Neuronal stem cell (in vitro differentiated cells): ENCODE measurements at regions not wholly inside any gene's neighbourhood (a gene's known extent, or its start where the extent isn't known, plus 50 kb on each side); places are given as distances from the start of the nearest gene placed in this dataset.

Source experiments
- DNase-seq: peaks from one replicate; pipeline ENCODE4 v3.0.0-alpha.2; 2013; ENCODE audit warnings: low spot score
- H2AFZ ChIP-seq: one replicate; pipeline ENCODE4 v1.6.1; 2013; ENCODE audit warnings: mild to moderate bottlenecking, low read length, inconsistent platforms
- H2AK5ac ChIP-seq: 2 replicates; pipeline ENCODE4 v1.6.1; 2013; ENCODE audit warnings: low read depth, mild to moderate bottlenecking, inconsistent platforms, low read length, moderate library complexity, mixed read lengths
- H2BK120ac ChIP-seq: 2 replicates; pipeline ENCODE4 v1.6.1; 2013; ENCODE audit warnings: low read depth, mild to moderate bottlenecking, inconsistent platforms, low read length, moderate library complexity, mixed read lengths
- H2BK12ac ChIP-seq: one replicate; pipeline ENCODE4 v1.6.1; 2013; ENCODE audit warnings: low read length, inconsistent platforms
- H2BK15ac ChIP-seq: 2 replicates; pipeline ENCODE4 v1.6.1; 2013; ENCODE audit warnings: mild to moderate bottlenecking, low read length, inconsistent platforms, mixed read lengths
- H2BK5ac ChIP-seq: one replicate; pipeline ENCODE4 v1.6.1; 2013; ENCODE audit warnings: inconsistent platforms, mild to moderate bottlenecking, low read length, moderate library complexity
- H3K14ac ChIP-seq: one replicate; pipeline ENCODE4 v1.6.1; 2013; ENCODE audit warnings: low read length, inconsistent platforms
- H3K18ac ChIP-seq: 2 replicates; pipeline ENCODE4 v1.6.1; 2013; ENCODE audit warnings: low read length, inconsistent platforms
- H3K23ac ChIP-seq: 2 replicates; pipeline ENCODE4 v1.6.1; 2013; ENCODE audit warnings: low read depth, mild to moderate bottlenecking, mixed read lengths, low read length, inconsistent platforms; ENCODE audit not compliant: poor library complexity
- H3K27ac ChIP-seq: replicated peaks from 3 replicates; pipeline ENCODE4 v1.5.1; 2013; ENCODE audit warnings: low read length, inconsistent platforms
- H3K27me3 ChIP-seq, 3 experiments: 2 replicates each; pipeline ENCODE4 v1.6.1; 2013; ENCODE audit warnings: low read length in 3 of 3, mild to moderate bottlenecking in 2 of 3, inconsistent platforms in 1 of 3, low read depth in 1 of 3, mixed read lengths in 1 of 3, moderate library complexity in 1 of 3; ENCODE audit not compliant: control insufficient read depth in 3 of 3, insufficient read depth in 3 of 3
- H3K36me3 ChIP-seq, 2 donors: replicated peaks in 1 of 2; 2 replicates each; pipeline ENCODE4 v1.6.1; 2013; ENCODE audit warnings: low read length in 2 of 2; ENCODE audit not compliant: control insufficient read depth in 2 of 2, insufficient read depth in 2 of 2
- H3K4ac ChIP-seq: 2 replicates; pipeline ENCODE4 v1.6.1; 2013; ENCODE audit warnings: inconsistent platforms, mild to moderate bottlenecking, low read length, moderate library complexity
- H3K4me1 ChIP-seq, 2 donors: 1 replicate in 1 of 2; 2 replicates in 1 of 2; pipeline ENCODE4 v1.6.1; 2013; ENCODE audit warnings: low read length in 2 of 2, low read depth in 1 of 2; ENCODE audit not compliant: control insufficient read depth in 2 of 2, insufficient read depth in 1 of 2
- H3K4me2 ChIP-seq: one replicate; pipeline ENCODE4 v1.6.1; 2013; ENCODE audit warnings: mild to moderate bottlenecking, low read length, inconsistent platforms; ENCODE audit not compliant: insufficient read depth, poor library complexity, severe bottlenecking
- H3K4me3 ChIP-seq, 2 donors: 2 replicates each; pipeline ENCODE4 v1.5.1; 2013; ENCODE audit warnings: low read length in 2 of 2, mild to moderate bottlenecking in 2 of 2, inconsistent platforms in 1 of 2, moderate library complexity in 1 of 2
- H3K79me1 ChIP-seq: one replicate; pipeline ENCODE4 v1.6.1; 2013; ENCODE audit warnings: low read depth, mild to moderate bottlenecking, inconsistent platforms, low read length, moderate library complexity
- H3K9ac ChIP-seq: one replicate; pipeline ENCODE4 v1.6.1; 2013; ENCODE audit warnings: mild to moderate bottlenecking, low read depth, low read length, inconsistent platforms; ENCODE audit not compliant: poor library complexity
- H3K9me3 ChIP-seq, 2 donors: replicated peaks in 1 of 2; 2 replicates each; pipeline versions ENCODE3 to v1.6.1; 2013; ENCODE audit warnings: low read length in 2 of 2, mild to moderate bottlenecking in 2 of 2, inconsistent platforms in 1 of 2, low read depth in 1 of 2, mixed read lengths in 1 of 2, moderate library complexity in 1 of 2; ENCODE audit not compliant: control insufficient read depth in 2 of 2, insufficient read depth in 1 of 2
- H4K8ac ChIP-seq: one replicate; pipeline ENCODE4 v1.6.1; 2013; ENCODE audit warnings: low read depth, mild to moderate bottlenecking, inconsistent platforms, low read length, moderate library complexity
- H4K91ac ChIP-seq: one replicate; pipeline ENCODE4 v1.6.1; 2013; ENCODE audit warnings: low read length, low read depth, mild to moderate bottlenecking, inconsistent platforms; ENCODE audit not compliant: poor library complexity
- WGBS, 2 donors: extraction: QIAGEN DNeasy Blood & Tissue Kit; methylation state at CpG; one replicate each; pipeline ENCODE4 v1.1.7; 2013; ENCODE audit warnings: missing lambda C conversion rate in 2 of 2, mixed read lengths in 1 of 2; ENCODE audit not compliant: insufficient read length in 2 of 2, insufficient replicate concordance in 1 of 2; ENCODE audit errors: extremely low coverage in 2 of 2; 5-methylcytosine and 5-hydroxymethylcytosine counted together

- Histone ChIP-seq H3K27me3 (no peaks in the 10 kb centered on the region), H2AFZ (no peak overlapping the region), H3K4ac (no peak overlapping the region), H3K4me2 (no peak overlapping the region), H3K18ac (no peak overlapping the region), H2BK12ac (no peak overlapping the region), H3K4me3 (no peak overlapping the region), H2BK5ac (no peak overlapping the region), H4K8ac (no peak overlapping the region), H3K27ac (no peak overlapping the region), H2BK15ac (no peak overlapping the region), H3K23ac (no peak overlapping the region), H3K36me3 (no peaks in the 10 kb centered on the region), H3K9ac (no peak overlapping the region), H3K79me1 (no peaks in the 10 kb centered on the region), H3K4me1 (no peaks in the 10 kb centered on the region), H3K14ac (no peak overlapping the region), H3K9me3 (no peaks in the 10 kb centered on the region), H2AK5ac (no peak overlapping the region), H4K91ac (no peak overlapping the region), H2BK120ac (no peak overlapping the region)
- DNase-seq: no peak
- no CpG with 5 or more reads among the region's 3 CpGs for WGBS, 2 donors
These were observed 320.2 kb upstream of the TBC1D5 start for GRCh38 chr3:18062657-18063025.

GRCh38 chr3:18061737-18062656 is 319.6 kb upstream of the TBC1D5 start:
- no peaks in the 10 kb centered on the region for H3K9me3 ChIP-seq
- H3K9ac ChIP-seq: no peak overlapping the region
- no peak overlapping the region for H2AK5ac ChIP-seq
- H3K4me3 ChIP-seq: no peak overlapping the region
- no peaks in the 10 kb centered on the region for H3K79me1 ChIP-seq
- H2BK5ac ChIP-seq: no peak overlapping the region
- H2BK15ac ChIP-seq: no peak overlapping the region
- H2BK12ac ChIP-seq: no peak overlapping the region
- no peak overlapping the region for H3K4ac ChIP-seq
- H3K27me3 ChIP-seq: no peaks in the 10 kb centered on the region
- H3K36me3 ChIP-seq: no peaks in the 10 kb centered on the region
- no peak overlapping the region for H3K18ac ChIP-seq
- no CpG with 5 or more reads among the region's 1 CpG for WGBS, 2 donors
- no peak overlapping the region for H2AFZ ChIP-seq
- H4K91ac ChIP-seq: no peak overlapping the region
- no peak overlapping the region for H3K14ac ChIP-seq
- H3K23ac ChIP-seq: no peak overlapping the region
- no peak overlapping the region for H3K27ac ChIP-seq
- no peak overlapping the region for H4K8ac ChIP-seq
- no peaks in the 10 kb centered on the region for H3K4me1 ChIP-seq
- no peak overlapping the region for H3K4me2 ChIP-seq
- H2BK120ac ChIP-seq: no peak overlapping the region
- no peak for DNase-seq

- no peak overlapping the region for H2AK5ac ChIP-seq
- no peak overlapping the region for H2BK5ac ChIP-seq
- no peak overlapping the region for H2BK15ac ChIP-seq
- H3K14ac ChIP-seq: no peak overlapping the region
- peaks cover 0 to 3% of the 10 kb centered on the region in 2 donors for H3K9me3 ChIP-seq
- no peaks in the 10 kb centered on the region for H3K79me1 ChIP-seq
- no peak overlapping the region for H2BK120ac ChIP-seq
- no peak overlapping the region for H3K18ac ChIP-seq
- H3K9ac ChIP-seq: no peak overlapping the region
- H3K23ac ChIP-seq: no peak overlapping the region
- DNase-seq: no peak
- no peak overlapping the region for H2AFZ ChIP-seq
- no peak overlapping the region for H3K27ac ChIP-seq
- no peak overlapping the region for H3K4me2 ChIP-seq
- H2BK12ac ChIP-seq: no peak overlapping the region
- no peak overlapping the region for H4K91ac ChIP-seq
- no peaks in the 10 kb centered on the region for H3K36me3 ChIP-seq
- no peak overlapping the region for H4K8ac ChIP-seq
- no peak overlapping the region for H3K4me3 ChIP-seq
- no peaks in the 10 kb centered on the region for H3K4me1 ChIP-seq
- H3K27me3 ChIP-seq: no peaks in the 10 kb centered on the region
- H3K4ac ChIP-seq: no peak overlapping the region
- no CpG with 5 or more reads among the region's 2 CpGs for WGBS, 2 donors
These were observed 316.2 kb upstream of the TBC1D5 start for GRCh38 chr3:18058666-18059065.

GRCh38 chr3:18057471-18058091 is 315.1 kb upstream of the TBC1D5 start:
- Histone ChIP-seq H3K36me3 (no peaks in the 10 kb centered on the region), H2AFZ (no peak overlapping the region), H3K27me3 (no peaks in the 10 kb centered on the region), H3K4ac (no peak overlapping the region), H2BK15ac (no peak overlapping the region), H4K91ac (no peak overlapping the region), H3K79me1 (no peaks in the 10 kb centered on the region), H3K4me1 (no peaks in the 10 kb centered on the region), H3K4me2 (no peak overlapping the region), H2BK12ac (no peak overlapping the region), H2BK120ac (no peak overlapping the region), H3K9me3 (peaks cover 0 to 3% of the 10 kb centered on the region in 2 donors), H3K9ac (no peak overlapping the region), H2AK5ac (no peak overlapping the region), H3K14ac (no peak overlapping the region), H3K23ac (no peak overlapping the region), H3K18ac (no peak overlapping the region), H3K4me3 (no peak overlapping the region), H3K27ac (no peak overlapping the region), H4K8ac (no peak overlapping the region), H2BK5ac (no peak overlapping the region)
- no peak for DNase-seq
- no CpG with 5 or more reads among the region's 2 CpGs for WGBS, 2 donors
